Right lobe of liver (tissue), 4 donors: ENCODE measurements at regions not wholly inside any gene's neighbourhood (a gene's known extent, or its start where the extent isn't known, plus 50 kb on each side); places are given as distances from the start of the nearest gene placed in this dataset.

Experiments
- POLR2A ChIP-seq: fragments of 450-650 bp; IDR thresholded peaks from one replicate; pipeline ENCODE4 v1.6.1; 2017; ENCODE audit warnings: antibody characterized with exemption, mild to moderate bottlenecking
- TF ChIP-seq, protein P1 (sequence below), 4 donors: fragments of 200-600 bp in 3 of 4; fragments of 450-650 bp in 1 of 4; IDR thresholded peaks; one replicate each; pipeline versions ENCODE4 v1.5.1 to v1.8.0; 2016 to 2022; ENCODE audit warnings: antibody characterized with exemption in 4 of 4, mild to moderate bottlenecking in 2 of 4
- donor health status: DM: no; HTN: no; CAD: no.
- donor health status: DM: no; HTN: no; CAD: no.
- donor health status: DM: no; HTN: yes; CAD: no.

DNA sequence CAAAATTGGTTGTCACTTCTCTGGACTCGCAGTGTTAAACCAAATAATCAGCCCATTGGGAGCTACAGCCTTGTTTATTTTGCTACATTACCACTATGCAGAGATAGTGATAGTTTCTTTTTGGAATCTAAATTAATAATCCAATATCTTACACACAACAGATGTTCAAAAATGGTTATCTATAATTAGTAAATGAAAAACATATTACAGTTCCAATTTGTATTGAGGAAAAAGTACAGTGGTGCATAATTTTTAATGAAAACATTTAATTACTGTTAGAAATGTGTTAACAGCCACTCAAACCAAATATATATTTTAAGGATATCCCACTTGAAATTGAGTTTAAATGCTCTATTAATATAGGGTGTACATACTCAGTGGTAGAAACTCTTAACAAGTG is 327.3 kb upstream of the MARCKS start:
- TF ChIP-seq, protein P1, sequence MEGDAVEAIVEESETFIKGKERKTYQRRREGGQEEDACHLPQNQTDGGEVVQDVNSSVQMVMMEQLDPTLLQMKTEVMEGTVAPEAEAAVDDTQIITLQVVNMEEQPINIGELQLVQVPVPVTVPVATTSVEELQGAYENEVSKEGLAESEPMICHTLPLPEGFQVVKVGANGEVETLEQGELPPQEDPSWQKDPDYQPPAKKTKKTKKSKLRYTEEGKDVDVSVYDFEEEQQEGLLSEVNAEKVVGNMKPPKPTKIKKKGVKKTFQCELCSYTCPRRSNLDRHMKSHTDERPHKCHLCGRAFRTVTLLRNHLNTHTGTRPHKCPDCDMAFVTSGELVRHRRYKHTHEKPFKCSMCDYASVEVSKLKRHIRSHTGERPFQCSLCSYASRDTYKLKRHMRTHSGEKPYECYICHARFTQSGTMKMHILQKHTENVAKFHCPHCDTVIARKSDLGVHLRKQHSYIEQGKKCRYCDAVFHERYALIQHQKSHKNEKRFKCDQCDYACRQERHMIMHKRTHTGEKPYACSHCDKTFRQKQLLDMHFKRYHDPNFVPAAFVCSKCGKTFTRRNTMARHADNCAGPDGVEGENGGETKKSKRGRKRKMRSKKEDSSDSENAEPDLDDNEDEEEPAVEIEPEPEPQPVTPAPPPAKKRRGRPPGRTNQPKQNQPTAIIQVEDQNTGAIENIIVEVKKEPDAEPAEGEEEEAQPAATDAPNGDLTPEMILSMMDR (IDR thresholded peaks at IDR 0.05): no peak
- no peak for TF ChIP-seq POLR2A
